ENCODE measurements at regions not wholly inside any gene's neighbourhood (a gene's known extent, or its start where the extent isn't known, plus 50 kb on each side); places are given as distances from the start of the nearest gene placed in this dataset.

- H3K27me3 ChIP-seq (ENCODE audit: insufficient read depth, low read depth) = no peaks in the 10 kb centered on the region
- ChIA-PET CTCF (no interaction called here), POLR2A (ENCODE audit: unreplicated experiment) (no interaction called here)
- H3K4me2 ChIP-seq = no peak overlapping the region
- intact Hi-C loops (cut with micrococcal nuclease; ENCODE audit: unreplicated experiment) = no loop called here
- H2AFZ ChIP-seq = no peak overlapping the region
- BruUV-seq (replicated peaks) = no TSS peak
- H3K4me3 ChIP-seq = no peak overlapping the region
- no peak for DNase-seq
- H3K36me3 ChIP-seq (ENCODE audit: low read depth) = no peaks in the 10 kb centered on the region
- no peaks in the 10 kb centered on the region for H3K9me3 ChIP-seq (ENCODE audit: insufficient read depth, low read depth)
- no peaks in the 10 kb centered on the region for H4K20me1 ChIP-seq (ENCODE audit: insufficient read depth)
- H3K9me2 ChIP-seq (ENCODE audit: insufficient read depth) = no peaks in the 10 kb centered on the region; the same call in 1 of the 2 replicates
- H3K79me2 ChIP-seq (ENCODE audit: low read depth) = no peaks in the 10 kb centered on the region
- peaks cover 6% of the 10 kb centered on the region; the same call in 1 of the 2 replicates for H3K4me1 ChIP-seq (replicated peaks; ENCODE audit: insufficient read depth)
- no peak overlapping the region for H3K27ac ChIP-seq
- H3F3A ChIP-seq (ENCODE audit: insufficient read depth, low read depth) = no peaks in the 10 kb centered on the region
- TF ChIP-seq CTCF (conservative IDR thresholded peaks at IDR 0.05) (no peak), EZH2 (IDR thresholded peaks at IDR 0.05; ENCODE audit: low read depth) (no peak)
Observed at GRCh38 chr4:42713391-42713790, 56.5 kb upstream of the ATP8A1 start.

- Histone ChIP-seq H3K9me3 (ENCODE audit: insufficient read depth, low read depth) (no peaks in the 10 kb centered on the region), H2AFZ (no peak overlapping the region), H3K4me2 (no peak overlapping the region), H3K27me3 (ENCODE audit: insufficient read depth, low read depth) (no peaks in the 10 kb centered on the region), H3K79me2 (ENCODE audit: low read depth) (no peaks in the 10 kb centered on the region), H3K36me3 (ENCODE audit: low read depth) (no peaks in the 10 kb centered on the region), H3K4me3 (no peak overlapping the region), H4K20me1 (ENCODE audit: insufficient read depth) (no peaks in the 10 kb centered on the region), H3K4me1 (replicated peaks; ENCODE audit: insufficient read depth) (peaks cover 6% of the 10 kb centered on the region; the same call in 1 of the 2 replicates), H3K27ac (no peak overlapping the region), H3K9me2 (ENCODE audit: insufficient read depth) (no peaks in the 10 kb centered on the region; the same call in 1 of the 2 replicates), H3F3A (ENCODE audit: insufficient read depth, low read depth) (no peaks in the 10 kb centered on the region)
- DNase-seq = no peak
- CTCF ChIA-PET = no interaction called here
- TF ChIP-seq EZH2 (IDR thresholded peaks at IDR 0.05; ENCODE audit: low read depth) (no peak), CTCF (conservative IDR thresholded peaks at IDR 0.05) (no peak)
- no TSS peak for BruUV-seq (replicated peaks)
- POLR2A ChIA-PET (ENCODE audit: unreplicated experiment) = no interaction called here
- intact Hi-C loops (cut with micrococcal nuclease; ENCODE audit: unreplicated experiment) = no loop called here
Observed at GRCh38 chr4:42712854-42713253, 55.9 kb upstream of the ATP8A1 start.

- Histone ChIP-seq H4K20me1 (ENCODE audit: insufficient read depth) (no peaks in the 10 kb centered on the region), H3K79me2 (ENCODE audit: low read depth) (no peaks in the 10 kb centered on the region), H3K4me1 (replicated peaks; ENCODE audit: insufficient read depth) (peaks cover 6% of the 10 kb centered on the region; the same call in 1 of the 2 replicates), H2AFZ (no peak overlapping the region), H3K27me3 (ENCODE audit: insufficient read depth, low read depth) (no peaks in the 10 kb centered on the region), H3F3A (ENCODE audit: insufficient read depth, low read depth) (no peaks in the 10 kb centered on the region), H3K9me2 (ENCODE audit: insufficient read depth) (no peaks in the 10 kb centered on the region; the same call in 1 of the 2 replicates), H3K27ac (no peak overlapping the region), H3K9me3 (ENCODE audit: insufficient read depth, low read depth) (no peaks in the 10 kb centered on the region), H3K4me2 (no peak overlapping the region), H3K4me3 (no peak overlapping the region), H3K36me3 (ENCODE audit: low read depth) (no peaks in the 10 kb centered on the region)
- intact Hi-C loops (cut with micrococcal nuclease; ENCODE audit: unreplicated experiment) = no loop called here
- DNase-seq = no peak
- no peak for TF ChIP-seq CTCF (conservative IDR thresholded peaks at IDR 0.05)
- TF ChIP-seq EZH2 (IDR thresholded peaks at IDR 0.05; ENCODE audit: low read depth) = no peak
- no TSS peak for BruUV-seq (replicated peaks)
- POLR2A ChIA-PET (ENCODE audit: unreplicated experiment) = interaction anchor here (0.7 kb wide), 1 partner anchor 132 kb away, joined by 8 read pairs; no protein-coding TSS in a partner anchor
- CTCF ChIA-PET = no interaction called here
Observed at GRCh38 chr4:42711496-42711895, 54.6 kb upstream of the ATP8A1 start.
